Liver (tissue), 3 donors: ENCODE measurements at regions not wholly inside any gene's neighbourhood (a gene's known extent, or its start where the extent isn't known, plus 50 kb on each side); places are given as distances from the start of the nearest gene placed in this dataset.

Experiments
- CTCF ChIP-seq: fragments of 150-350 bp; IDR thresholded peaks from 2 replicates; pipeline ENCODE4 v1.5.1; 2017; ENCODE audit warnings: improper control_type of control experiment, low read depth, low read length; ENCODE audit not compliant: missing input control
- HNF4G ChIP-seq: IDR thresholded peaks from 2 replicates; pipeline ENCODE4 v1.6.1; 2016; ENCODE audit warnings: antibody characterized with exemption
- RAD21 ChIP-seq, 2 donors: IDR thresholded peaks; 2 replicates each; pipeline ENCODE4 v1.6.1; 2016; ENCODE audit warnings: antibody characterized with exemption in 2 of 2, mild to moderate bottlenecking in 2 of 2
- donor health status: healthy.
- donor health status: healthy.

- TF ChIP-seq RAD21 (IDR thresholded peaks at IDR 0.05) (no peak), CTCF (no peak), HNF4G (no peak)
These were observed 196.2 kb downstream of the DIRAS2 start for GRCh38 chr9:90446200-90446948.
